HG03571 (cell line): ENCODE measurements at regions not wholly inside any gene's neighbourhood (a gene's known extent, or its start where the extent isn't known, plus 50 kb on each side); places are given as distances from the start of the nearest gene placed in this dataset.
"Not testable (repeated sequence)": the region's sequence is repeated elsewhere in the genome, so short reads cannot be mapped to it uniquely, and the experiment has no call there.

Source experiments
- ATAC-seq: cut with Tn5 transposase; IDR thresholded peaks from one replicate; pipeline ENCODE4 v1.9.1; 2021; ENCODE audit not compliant: unreplicated experiment

GRCh38 chr12:128040971-128041370 lies 226.0 kb upstream of the TMEM132C start:
- no peak for ATAC-seq

GRCh38 chr12:128042283-128042682 lies 224.7 kb upstream of the TMEM132C start:
- ATAC-seq: not testable (repeated sequence)

GRCh38 chr12:128042825-128043224 lies 224.1 kb upstream of the TMEM132C start:
- no peak for ATAC-seq

GRCh38 chr12:128043317-128043716 lies 223.7 kb upstream of the TMEM132C start:
- ATAC-seq: no peak

- no peak for ATAC-seq
Measured at GRCh38 chr12:128047266-128048060, 219.5 kb upstream of the TMEM132C start.

GRCh38 chr12:128052331-128052730 lies 214.6 kb upstream of the TMEM132C start:
- ATAC-seq: no peak

- ATAC-seq: no peak
Measured at GRCh38 chr12:128052777-128053176, 214.2 kb upstream of the TMEM132C start.

- no peak for ATAC-seq
Measured at GRCh38 chr12:128055567-128055966, 211.4 kb upstream of the TMEM132C start.

GRCh38 chr12:128056136-128056801 lies 210.7 kb upstream of the TMEM132C start:
- ATAC-seq: no peak

- ATAC-seq: no peak
Measured at GRCh38 chr12:128057586-128057985, 209.4 kb upstream of the TMEM132C start.

- ATAC-seq: no peak
Measured at GRCh38 chr12:128059621-128060370, 207.2 kb upstream of the TMEM132C start.

GRCh38 chr12:128068211-128068610 lies 198.8 kb upstream of the TMEM132C start:
- no peak for ATAC-seq

- ATAC-seq: no peak
Measured at GRCh38 chr12:128069359-128069997, 197.5 kb upstream of the TMEM132C start.

- ATAC-seq: no peak
Measured at GRCh38 chr12:128073937-128074336, 193.0 kb upstream of the TMEM132C start.

GRCh38 chr12:128075332-128075731 lies 191.6 kb upstream of the TMEM132C start:
- no peak for ATAC-seq

GRCh38 chr12:128076188-128076587 lies 190.8 kb upstream of the TMEM132C start:
- ATAC-seq: no peak

GRCh38 chr12:128077211-128077916 lies 189.6 kb upstream of the TMEM132C start:
- ATAC-seq: no peak

GRCh38 chr12:128077917-128078298 lies 189.1 kb upstream of the TMEM132C start:
- no peak for ATAC-seq

- no peak for ATAC-seq
Measured at GRCh38 chr12:128078301-128078971, 188.5 kb upstream of the TMEM132C start.

- no peak for ATAC-seq
Measured at GRCh38 chr12:128079446-128079845, 187.5 kb upstream of the TMEM132C start.
